ENCODE measurements at regions not wholly inside any gene's neighbourhood (a gene's known extent, or its start where the extent isn't known, plus 50 kb on each side); places are given as distances from the start of the nearest gene placed in this dataset.

DNA sequence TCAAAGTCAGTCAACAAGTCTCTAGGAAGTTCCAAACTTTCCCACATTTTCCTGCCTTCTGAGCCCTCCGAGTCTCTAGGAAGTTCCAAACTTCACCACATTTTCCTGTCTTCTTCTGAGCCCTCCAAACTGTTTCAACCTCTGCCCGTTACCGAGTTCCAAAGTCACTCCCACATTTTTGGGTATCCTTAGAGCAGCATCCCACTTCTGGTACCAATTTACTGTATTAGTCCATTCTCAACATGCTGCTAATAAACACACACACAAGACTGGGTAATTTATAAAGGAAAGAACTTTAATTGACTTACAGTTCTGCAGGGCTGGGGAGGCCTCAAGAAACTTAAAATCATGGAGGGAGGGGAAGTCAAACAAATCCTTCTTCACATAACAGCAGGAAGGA is 169.0 kb upstream of the HS3ST3A1 start:
- ATAC-seq (ENCODE audit: poor library complexity) (no peak), DNase-seq (no peak)
- intact Hi-C loops (cut with DNase I), result loop anchor here (10.0 kb wide), 1 partner anchor 114 kb away; no protein-coding TSS in a partner anchor

DNA sequence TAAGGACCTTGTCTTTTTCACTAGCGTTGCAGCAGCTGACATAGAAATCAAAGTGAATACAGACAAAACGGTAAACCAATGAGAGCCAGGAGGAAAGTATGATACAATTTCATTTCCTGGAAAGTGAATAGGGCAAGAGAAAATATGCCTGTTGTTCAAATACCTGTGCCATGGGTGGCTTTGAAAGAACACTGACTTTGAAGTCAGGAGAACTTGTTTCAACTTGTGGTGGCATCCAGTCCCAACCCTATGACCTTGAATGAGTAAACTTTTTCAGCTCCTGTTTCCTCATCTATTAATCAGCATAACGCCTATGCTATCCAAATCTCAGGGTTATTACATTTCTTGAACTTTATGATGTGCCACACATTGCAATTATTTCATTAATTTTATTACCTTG is 173.7 kb upstream of the HS3ST3A1 start:
- intact Hi-C loops (cut with DNase I), result loop anchor here (10.0 kb wide), 1 partner anchor 109 kb away; no protein-coding TSS in a partner anchor
- no peak for DNase-seq
- ATAC-seq (ENCODE audit: poor library complexity), result no peak

DNA sequence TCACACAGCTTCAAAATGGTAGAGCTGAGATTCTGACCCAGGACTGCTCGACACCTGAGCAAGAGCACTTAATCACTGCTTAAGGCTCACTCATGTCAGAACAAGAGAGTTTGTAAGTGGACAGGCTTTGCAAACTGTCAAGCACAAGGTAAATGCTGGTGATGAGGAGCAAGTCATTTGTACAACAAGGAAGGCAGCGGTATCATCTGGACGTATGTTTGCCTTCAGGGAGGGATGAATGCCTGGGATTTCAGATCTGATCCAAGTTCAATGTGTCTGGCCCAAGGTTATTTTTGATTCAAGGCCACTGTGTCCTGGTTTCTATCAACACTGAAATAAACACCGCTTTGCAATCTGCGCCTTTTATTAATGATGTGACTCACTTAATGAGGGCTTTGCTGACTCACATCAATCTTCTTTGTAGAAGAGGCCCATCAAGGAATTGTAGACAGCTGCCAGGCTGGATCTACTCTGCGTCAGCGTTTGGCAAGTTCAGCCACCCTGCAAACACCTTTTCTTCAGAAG is 174.4 kb upstream of the HS3ST3A1 start:
- ATAC-seq (ENCODE audit: poor library complexity) (peak; percentile 93), DNase-seq (no peak)
- intact Hi-C loops (cut with DNase I), result loop anchor here (10.0 kb wide), 1 partner anchor 109 kb away; no protein-coding TSS in a partner anchor

DNA sequence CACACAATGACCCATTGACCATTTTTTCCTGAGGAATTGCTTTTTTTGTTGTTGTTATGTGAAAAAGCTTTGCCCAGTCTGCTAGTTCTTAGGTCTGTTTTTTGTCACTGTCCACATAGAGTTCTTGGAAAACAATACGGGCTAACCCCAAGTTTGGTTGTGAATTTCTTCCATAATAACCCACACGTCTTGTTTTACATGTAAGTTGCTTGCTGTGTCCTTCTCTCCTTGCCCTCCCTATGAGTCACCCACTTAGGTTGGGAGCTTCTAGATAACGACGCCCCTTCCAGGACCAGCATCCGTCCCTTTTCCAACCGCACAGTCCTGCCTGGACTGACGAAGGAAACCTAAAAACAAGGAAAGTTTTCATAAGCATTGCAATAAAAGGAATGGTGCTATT is 175.3 kb upstream of the HS3ST3A1 start:
- no peak for DNase-seq
- intact Hi-C loops (cut with DNase I), result loop anchor here (10.0 kb wide), 1 partner anchor 108 kb away; no protein-coding TSS in a partner anchor
- ATAC-seq (ENCODE audit: poor library complexity), result no peak

DNA sequence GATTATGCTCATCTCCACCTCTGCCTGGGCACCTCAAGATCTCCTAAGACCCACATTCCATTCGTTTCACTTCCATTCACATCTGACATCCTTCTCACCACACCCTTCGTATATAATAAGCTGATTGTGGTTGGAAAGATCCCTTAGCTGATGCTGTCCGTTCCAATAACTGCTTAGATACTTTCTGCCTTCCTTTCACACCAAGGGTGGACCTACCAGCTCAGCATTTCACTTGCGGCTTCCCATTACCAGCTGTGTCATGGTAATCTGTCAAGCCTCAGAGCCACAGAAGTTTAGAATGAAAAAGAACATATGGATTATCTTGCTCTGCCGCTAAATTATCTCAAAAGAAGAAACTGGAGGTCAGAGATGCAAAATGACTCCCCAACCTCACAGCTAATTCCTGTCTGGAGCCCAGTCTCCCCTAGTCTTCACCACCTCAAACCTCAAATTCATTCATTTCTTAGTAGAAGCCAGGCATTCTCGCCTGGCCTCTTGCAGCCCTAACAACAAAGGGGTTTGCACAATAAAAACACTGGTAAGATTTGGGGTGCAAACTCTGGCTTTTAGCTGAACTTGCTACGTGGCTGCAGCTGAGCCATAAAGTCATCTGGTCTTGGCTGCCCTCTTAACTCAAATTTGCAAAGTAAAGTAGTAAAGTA is 182.8 kb upstream of the HS3ST3A1 start:
- intact Hi-C loops (cut with DNase I), result no loop called here
- DNase-seq (no peak), ATAC-seq (ENCODE audit: poor library complexity) (no peak)

DNA sequence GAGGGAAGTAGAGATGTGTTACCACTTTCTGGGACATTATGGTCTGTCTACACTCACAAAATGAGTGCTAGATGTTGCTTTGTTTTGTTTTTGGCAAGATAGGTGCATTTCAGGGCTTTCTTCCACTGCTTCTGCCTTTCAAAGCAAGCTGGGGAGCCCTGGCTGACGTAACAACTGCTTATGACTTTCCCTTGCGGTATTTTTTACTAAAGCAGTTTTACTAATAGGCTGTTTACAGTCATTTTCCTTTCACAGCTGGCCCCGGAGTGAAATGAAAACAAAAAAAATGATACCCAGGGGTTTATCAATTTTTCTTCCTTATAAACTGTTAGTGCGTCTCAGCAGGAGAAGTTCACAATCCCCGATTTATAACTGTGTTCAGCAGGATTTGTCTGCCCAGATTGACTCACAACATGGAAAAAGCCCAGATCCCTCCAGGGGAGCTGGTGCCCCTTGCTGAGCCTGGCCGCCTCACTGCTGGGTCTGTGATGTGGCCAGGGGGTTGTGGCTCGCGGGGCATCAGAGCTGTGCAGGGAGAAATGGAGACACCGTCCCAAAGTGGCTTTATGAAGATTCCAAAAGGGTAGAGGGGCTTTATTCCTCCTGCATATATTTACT is 184.4 kb upstream of the HS3ST3A1 start:
- DNase-seq (no peak), ATAC-seq (ENCODE audit: poor library complexity) (no peak)
- intact Hi-C loops (cut with DNase I), result no loop called here

DNA sequence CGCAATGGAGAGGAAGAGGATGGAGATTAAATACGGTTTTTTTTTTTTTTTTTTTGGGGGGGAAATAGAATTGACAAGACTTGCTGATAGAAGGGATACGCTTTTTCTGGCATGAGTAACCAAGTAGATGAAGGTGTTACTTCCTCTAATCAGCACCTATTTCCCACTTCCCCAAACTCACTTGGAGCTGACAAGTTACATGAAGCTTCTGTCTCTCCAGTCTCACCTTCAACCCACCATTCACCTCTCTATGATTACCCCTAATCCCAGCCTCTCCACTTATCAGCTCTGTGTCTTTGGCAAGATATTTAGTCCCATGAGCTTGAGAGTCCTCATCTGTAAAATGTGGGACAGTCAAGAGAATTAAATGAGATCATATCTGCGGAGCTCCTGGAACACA is 185.9 kb upstream of the HS3ST3A1 start:
- ATAC-seq (ENCODE audit: poor library complexity), result peak; percentile 29
- intact Hi-C loops (cut with DNase I), result no loop called here

DNA sequence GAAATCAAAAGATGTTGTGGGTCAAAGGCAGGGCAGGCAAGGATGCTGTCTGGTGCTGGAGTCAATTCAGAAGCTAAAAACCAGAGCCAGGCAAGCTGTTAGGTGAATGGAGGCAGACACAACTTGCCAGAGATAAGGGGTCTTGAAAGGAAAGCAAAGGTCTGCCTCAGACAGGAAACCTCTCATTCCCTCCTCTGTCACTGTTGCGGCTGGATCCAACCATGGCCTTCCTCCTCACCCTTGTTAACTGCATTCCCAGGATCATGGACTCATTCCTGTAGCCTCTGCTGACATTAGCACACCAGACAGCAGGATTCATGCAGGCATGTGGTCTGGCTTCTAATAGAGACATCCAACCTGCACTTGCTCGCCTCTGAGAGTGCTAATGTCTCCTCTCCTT is 186.7 kb upstream of the HS3ST3A1 start:
- DNase-seq (no peak), ATAC-seq (ENCODE audit: poor library complexity) (peak; percentile 66)
- intact Hi-C loops (cut with DNase I), result no loop called here

More for the DNA sequence above, 185.9 kb upstream of the HS3ST3A1 start:
- no peak for DNase-seq

DNA sequence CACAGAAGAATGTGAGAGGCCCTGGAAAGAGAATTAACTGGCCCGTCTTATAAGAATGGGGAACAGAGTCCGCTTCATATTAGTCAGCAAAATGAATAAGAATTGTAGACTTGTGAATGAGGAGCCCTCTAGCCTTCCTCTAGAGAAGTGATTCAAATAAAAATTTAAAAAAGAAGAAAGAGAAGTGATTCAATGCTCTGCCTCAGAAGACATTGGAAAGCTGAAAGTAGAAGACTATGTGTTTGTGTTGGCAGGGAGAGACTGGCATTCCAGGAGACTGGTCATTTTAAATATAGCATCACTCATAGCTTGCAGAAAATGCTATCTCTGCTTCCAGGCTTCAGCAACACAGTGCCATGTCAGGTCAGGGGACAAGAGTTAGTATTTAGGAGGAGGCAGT is 190.6 kb upstream of the HS3ST3A1 start:
- intact Hi-C loops (cut with DNase I), result no loop called here
- DNase-seq (no peak), ATAC-seq (ENCODE audit: poor library complexity) (peak; percentile 93)

DNA sequence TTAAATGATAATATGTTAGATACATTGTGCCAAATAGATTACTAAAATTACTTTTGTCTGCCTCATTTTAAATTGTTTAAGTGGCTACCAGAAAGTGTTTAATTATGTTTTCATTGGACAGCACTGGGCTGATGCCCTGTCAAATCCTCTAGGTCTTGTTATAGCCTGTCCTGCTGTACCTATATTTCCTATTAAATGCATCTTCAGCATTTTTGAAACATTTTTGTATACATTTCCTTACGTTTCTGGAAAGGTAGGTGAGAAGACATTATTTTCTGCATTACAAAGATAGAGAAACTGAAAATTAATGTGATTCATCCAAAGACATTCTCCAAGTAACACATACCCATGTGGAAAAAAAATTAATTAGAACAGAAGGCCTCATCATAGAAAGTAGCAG is 192.2 kb upstream of the HS3ST3A1 start:
- DNase-seq (no peak), ATAC-seq (ENCODE audit: poor library complexity) (no peak)
- intact Hi-C loops (cut with DNase I), result no loop called here

DNA sequence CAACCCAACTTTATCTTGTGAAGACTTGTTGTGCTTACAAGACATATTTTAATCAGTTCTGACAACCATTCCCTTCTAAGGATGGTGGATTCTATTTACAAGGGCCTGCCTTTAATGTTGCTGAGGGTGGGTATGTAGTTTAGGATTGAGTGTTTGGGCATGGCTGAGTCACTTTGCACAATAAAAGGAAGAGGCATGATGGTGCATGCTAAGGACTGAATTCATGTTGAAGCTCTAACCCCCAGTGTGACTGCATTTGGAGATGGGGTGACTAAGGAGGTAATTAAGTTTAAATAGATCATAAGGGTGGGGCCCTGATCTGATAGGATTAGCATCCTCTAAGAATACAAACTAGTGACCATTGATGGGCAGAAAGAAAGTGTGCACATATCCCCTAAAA is 196.1 kb upstream of the HS3ST3A1 start:
- intact Hi-C loops (cut with DNase I), result no loop called here
- DNase-seq (no peak), ATAC-seq (ENCODE audit: poor library complexity) (no peak)

DNA sequence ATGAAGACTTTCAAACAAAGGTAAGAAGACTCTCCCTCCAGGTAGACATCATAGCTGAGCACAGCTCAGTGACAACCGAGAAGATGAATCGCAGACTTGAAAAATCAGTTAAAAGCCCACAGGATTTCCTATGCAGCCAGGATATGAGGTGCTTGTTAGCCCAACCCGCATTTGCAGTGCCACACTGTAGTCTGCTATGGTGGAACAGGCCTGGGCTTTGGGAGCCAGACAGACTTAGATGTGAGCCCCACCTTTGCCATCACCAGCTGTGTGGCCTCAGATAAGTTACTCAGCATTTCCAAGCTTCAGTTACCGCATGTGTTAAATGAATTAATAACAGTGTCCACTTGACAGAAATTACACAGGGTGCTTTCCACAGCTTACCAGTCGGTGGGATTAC is 204.4 kb upstream of the HS3ST3A1 start:
- intact Hi-C loops (cut with DNase I), result no loop called here
- ATAC-seq (ENCODE audit: poor library complexity) (no peak), DNase-seq (no peak)

DNA sequence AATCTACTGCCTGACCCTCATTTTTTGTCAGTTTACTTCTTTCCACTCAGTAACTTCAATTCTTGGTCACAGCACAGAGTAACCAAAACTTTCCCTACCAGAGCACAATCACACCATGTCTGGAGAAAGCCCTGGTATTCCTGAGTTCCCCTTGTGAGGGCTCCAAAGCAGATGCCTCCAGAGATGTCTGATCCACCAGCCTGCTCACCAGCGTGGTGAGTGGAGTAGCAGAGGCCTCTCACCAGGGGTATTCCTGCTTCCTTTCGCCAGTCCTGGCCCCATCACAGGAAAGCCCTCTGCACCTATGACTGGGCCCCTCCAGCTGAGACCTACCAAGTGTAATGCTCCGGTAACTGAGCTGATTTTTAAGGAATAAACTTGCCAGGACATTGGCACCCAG is 205.4 kb upstream of the HS3ST3A1 start:
- intact Hi-C loops (cut with DNase I), result no loop called here
- no peak for DNase-seq
- no peak for ATAC-seq (ENCODE audit: poor library complexity)

DNA sequence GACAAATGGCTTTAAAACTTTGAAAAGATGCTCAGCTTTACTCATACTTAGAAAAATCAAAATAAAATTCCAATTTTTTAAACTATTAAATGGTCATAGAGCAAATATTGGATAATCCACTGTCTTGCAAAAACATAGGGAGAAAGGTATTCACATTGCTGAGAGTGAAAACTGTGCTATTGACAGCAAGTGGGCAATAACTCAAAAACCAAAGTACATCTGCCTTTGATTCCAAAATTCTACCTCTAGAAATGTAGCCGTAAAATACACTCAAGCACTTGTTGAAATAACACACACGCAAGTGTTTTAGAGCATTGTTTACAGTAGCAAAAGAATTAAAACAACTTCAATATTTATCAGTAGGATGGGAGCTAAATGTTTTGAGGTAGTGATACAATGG is 210.6 kb upstream of the HS3ST3A1 start:
- intact Hi-C loops (cut with DNase I), result no loop called here
- no peak for DNase-seq
- ATAC-seq (ENCODE audit: poor library complexity), result no peak

DNA sequence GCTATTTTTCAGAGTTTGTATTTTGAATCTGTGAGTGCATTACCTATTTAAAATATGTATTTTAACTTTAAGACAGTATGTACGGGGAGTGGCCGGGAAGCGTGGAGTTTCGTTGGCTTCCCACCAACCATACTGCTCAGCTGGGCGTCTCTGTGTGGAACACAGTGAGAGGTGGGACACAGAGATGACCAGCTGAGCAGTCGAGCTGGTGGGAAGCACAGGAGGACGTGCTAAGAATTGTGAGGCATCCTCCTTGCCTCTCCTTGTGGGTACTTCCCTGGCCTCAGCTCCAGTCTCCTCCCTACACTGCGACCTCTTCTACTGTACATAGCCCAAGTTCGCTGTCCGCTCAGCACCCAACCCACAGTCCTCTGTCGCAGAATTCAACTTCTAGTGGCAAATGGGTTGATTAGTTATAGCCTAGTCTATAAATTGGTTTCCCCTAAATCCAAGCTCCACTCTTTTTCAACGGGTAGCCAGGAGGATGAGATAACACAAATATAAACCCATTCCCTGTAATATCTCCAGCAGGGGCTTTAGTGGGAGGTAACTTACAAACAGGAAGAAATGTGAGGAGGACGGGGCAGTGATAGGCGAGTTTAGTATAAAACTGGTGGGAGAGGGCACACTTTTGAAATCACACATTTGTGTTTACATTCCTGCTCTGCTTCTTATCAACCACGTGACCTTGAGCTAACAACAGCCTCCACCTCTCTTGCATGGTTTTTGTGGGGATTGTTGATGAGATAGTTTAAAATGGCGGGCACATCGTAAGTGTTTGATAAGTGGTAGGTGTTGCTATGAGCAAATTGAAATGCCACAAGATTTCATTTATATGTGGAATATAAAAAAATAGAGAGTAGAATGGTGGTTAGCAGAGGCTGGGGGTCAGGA is 211.9 kb upstream of the HS3ST3A1 start:
- intact Hi-C loops (cut with DNase I), result no loop called here
- no peak for ATAC-seq (ENCODE audit: poor library complexity)

DNA sequence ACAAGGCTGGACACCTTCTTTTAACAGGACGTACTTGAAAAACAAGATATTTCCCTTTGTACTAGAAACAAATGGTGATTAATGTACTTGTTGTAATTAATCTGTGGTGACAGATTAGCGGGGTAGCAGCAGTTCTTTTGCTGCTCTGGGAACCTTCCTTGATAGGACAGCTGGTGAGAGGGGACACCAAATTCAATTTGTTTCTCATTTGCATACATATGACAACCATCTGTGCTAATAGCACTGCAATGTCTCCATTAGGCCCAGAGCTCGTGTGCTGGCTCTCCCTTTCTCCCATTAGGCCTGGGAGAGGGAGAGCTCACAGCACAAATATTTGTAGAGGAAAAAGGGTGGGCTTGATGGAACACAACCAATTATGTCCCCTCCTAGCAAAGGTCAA is 221.0 kb upstream of the HS3ST3A1 start:
- DNase-seq (no peak), ATAC-seq (ENCODE audit: poor library complexity) (no peak)
- intact Hi-C loops (cut with DNase I), result no loop called here

More for the DNA sequence above, 211.9 kb upstream of the HS3ST3A1 start:
- DNase-seq, result no peak

DNA sequence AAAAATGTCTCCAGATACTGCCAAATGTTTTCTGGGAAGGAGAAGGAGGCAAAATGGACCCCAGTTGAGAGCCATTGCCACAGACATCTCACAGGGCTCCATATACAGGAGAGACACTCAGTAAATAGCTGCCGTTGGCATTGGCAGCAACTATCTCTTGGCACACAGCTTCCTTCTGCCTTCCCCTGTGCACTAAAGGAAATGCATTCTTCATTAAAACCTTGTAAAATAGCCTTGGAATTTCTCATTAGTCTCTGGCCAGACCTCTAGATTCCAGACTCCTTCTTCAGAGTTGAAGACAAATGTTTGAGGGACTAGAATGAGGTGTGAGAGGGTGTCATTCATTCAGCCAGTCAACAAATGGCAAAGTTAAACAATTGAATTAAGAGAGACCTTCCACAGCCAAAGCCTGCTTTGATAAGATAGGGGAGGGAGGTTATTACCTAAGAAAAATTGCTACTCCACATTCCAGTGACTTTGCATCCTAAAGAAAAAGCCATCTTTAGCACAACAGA is 223.9 kb upstream of the HS3ST3A1 start:
- no peak for ATAC-seq (ENCODE audit: poor library complexity)
- no peak for DNase-seq

DNA sequence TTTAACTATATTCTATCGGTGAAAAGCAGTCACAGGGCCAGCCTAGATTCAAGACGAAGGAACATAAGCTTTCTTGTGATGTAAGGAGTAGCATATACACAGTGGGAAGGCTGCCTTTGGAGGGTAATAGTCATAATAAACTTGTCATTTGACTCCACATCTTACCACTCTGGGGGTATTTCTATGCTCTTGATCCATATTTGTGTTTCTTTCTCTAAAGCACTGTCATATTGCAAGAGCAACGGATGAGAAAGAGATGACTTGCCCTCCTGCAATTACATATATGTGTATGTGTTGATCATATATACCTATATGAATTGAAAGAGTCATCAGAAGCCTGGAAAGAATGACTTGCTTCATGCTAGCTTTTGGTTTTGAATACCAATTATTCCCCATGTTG is 225.4 kb upstream of the HS3ST3A1 start:
- DNase-seq (no peak), ATAC-seq (ENCODE audit: poor library complexity) (no peak)
- intact Hi-C loops (cut with DNase I), result no loop called here

More for the DNA sequence above, 223.9 kb upstream of the HS3ST3A1 start:
- intact Hi-C loops (cut with DNase I), result no loop called here

DNA sequence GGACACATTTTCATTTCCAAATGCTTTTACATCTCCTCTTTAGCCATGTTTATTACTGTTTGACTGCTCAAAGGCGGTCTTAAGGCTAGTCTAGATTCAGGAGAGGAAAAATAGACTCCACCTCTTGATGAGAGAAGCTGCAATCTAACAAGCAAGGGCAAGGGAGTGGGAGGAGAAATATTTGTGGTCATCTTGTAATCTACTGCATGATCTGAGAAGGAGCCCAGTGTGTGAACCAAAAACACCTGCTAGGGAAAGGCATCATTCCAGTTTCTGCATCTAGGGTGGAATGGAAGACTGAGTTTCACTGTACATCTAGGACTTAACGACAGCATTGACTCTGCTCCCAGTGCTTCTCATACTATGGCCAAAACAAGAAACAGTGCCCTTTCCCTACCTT is 232.2 kb upstream of the HS3ST3A1 start:
- DNase-seq (no peak), ATAC-seq (ENCODE audit: poor library complexity) (no peak)
- intact Hi-C loops (cut with DNase I), result no loop called here
